Activated CD8-positive, alpha-beta T cell treated with anti-CD3 and anti-CD28 coated beads for 36 hours (primary cell): ENCODE measurements at regions not wholly inside any gene's neighbourhood (a gene's known extent, or its start where the extent isn't known, plus 50 kb on each side); places are given as distances from the start of the nearest gene placed in this dataset.

Experiments used
- ATAC-seq: fragments of 200-7000 bp; cut with Tn5 transposase; one replicate; pipeline ENCODE4 v1.10.0; 2021; ENCODE audit warnings: mild to moderate bottlenecking, moderate library complexity
- CTCF ChIA-PET: fragments of 350-600 bp; sonication (Branson Sonifier 250); formaldehyde crosslinking; loops from one replicate; lab custom pipeline; 2021; ENCODE audit warnings: antibody characterized with exemption; lab: Charles Lee
- POLR2A ChIA-PET: fragments of 350-600 bp; sonication (Branson Sonifier 250); formaldehyde crosslinking; loops from one replicate; lab custom pipeline; 2021; ENCODE audit warnings: antibody characterized with exemption; lab: Charles Lee
- DNase-seq: peaks from one replicate; pipeline ENCODE4 v3.0.0-alpha.2; 2020
- H3K27ac Mint-ChIP-seq: one replicate; pipeline ENCODE4 v1.8.0; 2021; ENCODE audit warnings: mild to moderate bottlenecking, mixed read lengths
- H3K27me3 Mint-ChIP-seq: one replicate; pipeline ENCODE4 v1.8.0; 2021; ENCODE audit warnings: mixed read lengths
- H3K36me3 Mint-ChIP-seq: one replicate; pipeline ENCODE4 v1.8.0; 2021; ENCODE audit warnings: low read depth, mixed read lengths
- H3K4me1 Mint-ChIP-seq: one replicate; pipeline ENCODE4 v1.8.0; 2021; ENCODE audit warnings: low read depth, mixed read lengths
- H3K4me3 Mint-ChIP-seq: one replicate; pipeline ENCODE4 v1.8.0; 2021; ENCODE audit warnings: mild to moderate bottlenecking, moderate library complexity, mixed read lengths
- H3K9me3 Mint-ChIP-seq: one replicate; pipeline ENCODE4 v1.8.0; 2021; ENCODE audit warnings: mixed read lengths
- intact Hi-C: fragments of 100-400 bp; cut with micrococcal nuclease; formaldehyde crosslinking; loops from one replicate; pipeline ENCODE4 v1.10.0; 2022
- TF ChIP-seq, protein P1 (sequence below): fragments of 200-600 bp; IDR thresholded peaks from one replicate; pipeline ENCODE4 v1.8.0; 2022; ENCODE audit warnings: antibody characterized with exemption, mild to moderate bottlenecking

DNA sequence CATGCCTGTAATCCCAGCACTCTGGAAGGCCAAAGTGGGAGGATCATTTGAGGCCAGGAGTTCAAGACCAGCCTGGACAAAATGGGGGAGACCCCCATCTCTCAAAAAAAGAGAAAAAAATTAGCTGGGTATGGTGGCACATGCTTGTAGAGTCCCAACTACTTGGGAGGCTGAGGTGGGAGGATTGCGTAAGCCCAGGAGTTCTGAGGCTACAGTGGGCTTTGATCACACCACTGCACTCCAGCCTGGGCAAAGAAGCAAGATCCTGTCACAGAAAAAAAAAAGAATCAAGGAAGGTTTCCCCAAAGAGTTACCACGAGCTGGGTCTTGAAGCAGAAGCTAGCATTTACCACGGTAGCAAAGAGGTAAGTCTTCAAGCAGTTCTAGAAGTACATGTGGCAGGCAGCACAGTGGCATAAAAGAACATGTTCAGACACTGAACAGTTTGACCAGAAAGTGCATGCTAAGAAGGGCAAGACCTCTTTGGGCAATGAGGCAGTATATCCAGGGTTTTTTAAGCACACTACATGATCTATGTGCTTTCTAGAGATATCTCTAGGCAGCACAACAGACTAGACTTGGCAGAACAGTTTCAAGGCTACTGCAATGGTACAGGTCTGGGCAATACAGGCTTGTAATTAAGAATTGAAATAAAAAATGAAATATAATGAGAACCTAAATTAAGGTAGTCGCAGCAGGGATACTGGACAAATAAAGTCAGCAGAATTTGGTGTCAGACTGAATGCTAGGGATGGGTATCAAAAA lies 418.5 kb downstream of the SHQ1 start:
- Mint-ChIP-seq H3K4me1 (peaks cover 87% of the 10 kb centered on the region), H3K27ac (no peak overlapping the region), H3K4me3 (no peak overlapping the region), H3K9me3 (no peaks in the 10 kb centered on the region), H3K27me3 (no peaks in the 10 kb centered on the region), H3K36me3 (peaks cover 20% of the 10 kb centered on the region)
- intact Hi-C loops: no loop called here
- TF ChIP-seq, protein P1, sequence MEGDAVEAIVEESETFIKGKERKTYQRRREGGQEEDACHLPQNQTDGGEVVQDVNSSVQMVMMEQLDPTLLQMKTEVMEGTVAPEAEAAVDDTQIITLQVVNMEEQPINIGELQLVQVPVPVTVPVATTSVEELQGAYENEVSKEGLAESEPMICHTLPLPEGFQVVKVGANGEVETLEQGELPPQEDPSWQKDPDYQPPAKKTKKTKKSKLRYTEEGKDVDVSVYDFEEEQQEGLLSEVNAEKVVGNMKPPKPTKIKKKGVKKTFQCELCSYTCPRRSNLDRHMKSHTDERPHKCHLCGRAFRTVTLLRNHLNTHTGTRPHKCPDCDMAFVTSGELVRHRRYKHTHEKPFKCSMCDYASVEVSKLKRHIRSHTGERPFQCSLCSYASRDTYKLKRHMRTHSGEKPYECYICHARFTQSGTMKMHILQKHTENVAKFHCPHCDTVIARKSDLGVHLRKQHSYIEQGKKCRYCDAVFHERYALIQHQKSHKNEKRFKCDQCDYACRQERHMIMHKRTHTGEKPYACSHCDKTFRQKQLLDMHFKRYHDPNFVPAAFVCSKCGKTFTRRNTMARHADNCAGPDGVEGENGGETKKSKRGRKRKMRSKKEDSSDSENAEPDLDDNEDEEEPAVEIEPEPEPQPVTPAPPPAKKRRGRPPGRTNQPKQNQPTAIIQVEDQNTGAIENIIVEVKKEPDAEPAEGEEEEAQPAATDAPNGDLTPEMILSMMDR: no peak
- ATAC-seq (no peak), DNase-seq (no peak)
- POLR2A ChIA-PET: interaction anchor here (1.0 to 1.1 kb wide), 3 partner anchors 9 to 18 kb away, joined by 3 read pairs; no protein-coding TSS in a partner anchor
- CTCF ChIA-PET: no interaction called here

DNA sequence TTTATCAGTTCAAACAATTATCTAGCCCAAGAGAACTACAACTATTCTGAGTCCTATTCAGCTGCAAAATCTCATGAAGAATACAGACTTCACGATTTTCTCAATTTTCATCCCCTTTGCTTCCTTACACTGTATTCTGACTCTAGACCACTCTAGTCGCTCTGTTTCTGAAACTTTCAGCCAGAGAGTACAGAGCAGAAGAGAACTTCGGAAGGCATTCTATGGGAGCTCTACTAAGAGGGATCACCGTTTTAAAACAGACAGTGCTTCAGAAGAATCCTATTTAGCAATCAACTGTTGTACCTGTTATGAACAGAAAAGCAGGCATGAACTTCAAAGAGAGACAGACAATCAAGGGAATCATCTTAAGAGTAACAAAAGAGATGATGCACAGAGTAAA lies 419.4 kb downstream of the SHQ1 start:
- Mint-ChIP-seq H3K4me3 (no peak overlapping the region), H3K27me3 (no peaks in the 10 kb centered on the region), H3K36me3 (peaks cover 19% of the 10 kb centered on the region), H3K9me3 (no peaks in the 10 kb centered on the region), H3K27ac (peak overlapping the region; percentile 2), H3K4me1 (peaks cover 81% of the 10 kb centered on the region)
- POLR2A ChIA-PET: interaction anchor here (1.1 to 1.4 kb wide), 3 partner anchors 12 to 19 kb away, joined by 3 to 5 read pairs (median 3); no protein-coding TSS in a partner anchor
- DNase-seq (no peak), ATAC-seq (no peak)
- intact Hi-C loops: no loop called here
- CTCF ChIA-PET: interaction anchor here (0.9 kb wide), 1 partner anchor 9 kb away, joined by 3 read pairs; no protein-coding TSS in a partner anchor
- TF ChIP-seq, protein P1: no peak

DNA sequence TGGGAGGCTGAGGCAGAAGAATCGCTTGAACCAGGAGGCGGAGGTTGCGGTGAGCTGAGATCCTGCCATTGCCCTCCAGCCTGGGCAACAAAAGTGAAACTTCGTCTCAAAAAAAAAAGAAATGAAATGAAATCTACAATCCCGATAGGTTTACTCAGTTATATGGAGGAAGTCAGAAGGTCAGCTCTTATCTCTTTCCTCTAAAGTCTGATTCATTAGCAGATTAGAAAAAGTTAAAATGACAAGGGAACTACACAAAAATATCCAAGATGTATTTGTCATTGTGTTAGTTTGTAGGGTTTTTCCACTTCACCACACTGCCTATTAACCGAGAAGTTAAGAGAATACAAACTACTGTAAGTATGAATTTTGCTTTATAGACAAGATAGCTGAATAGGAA lies 420.6 kb downstream of the SHQ1 start:
- no peak for DNase-seq
- Mint-ChIP-seq H3K36me3 (peaks cover 29% of the 10 kb centered on the region), H3K9me3 (peaks cover 5% of the 10 kb centered on the region), H3K4me1 (peaks cover 73% of the 10 kb centered on the region), H3K27ac (peak overlapping the region; percentile 81), H3K4me3 (peak overlapping the region; percentile 37), H3K27me3 (no peaks in the 10 kb centered on the region)
- CTCF ChIA-PET: interaction anchor here (1.3 kb wide), 1 partner anchor 43 kb away, joined by 3 read pairs; no protein-coding TSS in a partner anchor
- TF ChIP-seq, protein P1: no peak
- POLR2A ChIA-PET: interaction anchor here (0.7 to 1.5 kb wide), 5 partner anchors 13 to 577 kb away, joined by 3 to 8 read pairs (median 3); partner anchors contain the start of gene RYBP
- peak; percentile 43 for ATAC-seq
- intact Hi-C loops: loop anchor here (1.0 kb wide), 1 partner anchor 18 kb away; no protein-coding TSS in a partner anchor

DNA sequence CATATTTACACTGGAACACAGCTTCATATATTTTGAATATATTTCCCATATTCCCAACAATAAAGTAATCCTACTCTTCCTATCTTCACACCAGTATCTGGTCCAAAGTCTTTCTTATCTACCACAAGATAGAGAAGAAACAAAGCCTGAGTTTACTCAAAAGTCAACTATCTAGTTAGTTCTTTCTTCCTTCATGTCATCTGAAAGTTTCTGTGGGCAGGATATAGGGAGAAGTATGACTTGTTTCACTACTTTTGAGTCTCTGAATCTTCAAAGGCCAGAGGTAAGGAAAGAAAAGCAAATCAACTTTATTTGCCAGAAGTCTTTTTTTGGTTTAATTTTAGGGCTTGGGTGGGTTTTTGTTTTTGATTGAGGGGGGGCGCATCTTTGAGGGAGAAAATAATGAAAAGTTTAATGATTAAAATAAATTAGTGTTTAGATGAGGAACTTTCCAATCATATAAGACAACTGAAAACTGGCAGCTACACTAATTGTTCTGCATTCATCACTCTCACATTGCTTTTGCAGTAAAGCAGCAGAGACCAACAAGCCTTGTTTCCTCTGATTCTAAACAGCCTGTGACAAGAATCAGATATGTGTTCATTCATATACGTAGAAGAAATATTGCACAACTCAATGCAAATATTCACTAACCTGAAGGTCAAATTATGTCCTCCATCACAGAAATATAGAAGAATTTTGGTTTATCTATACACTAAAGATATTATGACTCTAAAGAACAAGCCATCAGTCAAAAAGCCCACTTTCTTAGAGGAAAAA lies 421.4 kb downstream of the SHQ1 start:
- CTCF ChIA-PET: interaction anchor here (1.3 to 1.4 kb wide), 2 partner anchors 14 to 42 kb away, joined by 3 to 5 read pairs; no protein-coding TSS in a partner anchor
- Mint-ChIP-seq H3K36me3 (peaks cover 36% of the 10 kb centered on the region), H3K27me3 (no peaks in the 10 kb centered on the region), H3K4me3 (peak overlapping the region; percentile 37), H3K27ac (peak overlapping the region; percentile 81), H3K9me3 (peaks cover 11% of the 10 kb centered on the region), H3K4me1 (peaks cover 74% of the 10 kb centered on the region)
- intact Hi-C loops: loop anchor here (1.0 kb wide), 1 partner anchor 18 kb away; no protein-coding TSS in a partner anchor
- ATAC-seq: peak; percentile 81
- TF ChIP-seq, protein P1: no peak
- POLR2A ChIA-PET: interaction anchor here (0.7 to 1.5 kb wide), 2 partner anchors 21 to 578 kb away, joined by 3 to 8 read pairs; partner anchors contain the start of gene RYBP
- DNase-seq: no peak
